ENCODE measurements at regions not wholly inside any gene's neighbourhood (a gene's known extent, or its start where the extent isn't known, plus 50 kb on each side); places are given as distances from the start of the nearest gene placed in this dataset.

- TF ChIP-seq CTCF (IDR thresholded peaks at IDR 0.05; ENCODE audit: extremely low read depth, low read depth, low read length) = no peak
- Histone ChIP-seq H3K79me2 (ENCODE audit: insufficient read depth, low read length) (no peaks in the 10 kb centered on the region), H2AFZ (ENCODE audit: low read length) (no peak overlapping the region), H3K4me3 (ENCODE audit: insufficient read depth, low read length) (no peak overlapping the region), H3K27ac (ENCODE audit: low read depth, low read length) (no peak overlapping the region), H3K36me3 (ENCODE audit: insufficient read depth, low read length) (no peaks in the 10 kb centered on the region), H3K4me1 (ENCODE audit: insufficient read depth, low read length) (no peaks in the 10 kb centered on the region), H4K20me1 (ENCODE audit: insufficient read depth, low read length) (no peaks in the 10 kb centered on the region), H3K4me2 (ENCODE audit: insufficient read depth, low read length) (no peak overlapping the region), H3K27me3 (ENCODE audit: insufficient read depth, low read length) (no peaks in the 10 kb centered on the region), H3K9me3 (ENCODE audit: low read depth, low read length) (no peaks in the 10 kb centered on the region)
- no peak for DNase-seq (ENCODE audit: insufficient read length, low spot score, missing footprints)
Measured at GRCh38 chr20:52530571-52530970, 339.0 kb upstream of the ZFP64 start.

GRCh38 chr20:52529826-52530225, 338.2 kb upstream of the ZFP64 start:
- H3K4me3 ChIP-seq (ENCODE audit: insufficient read depth, low read length) = no peak overlapping the region
- no peak for TF ChIP-seq CTCF (IDR thresholded peaks at IDR 0.05; ENCODE audit: extremely low read depth, low read depth, low read length)
- no peak overlapping the region for H3K4me2 ChIP-seq (ENCODE audit: insufficient read depth, low read length)
- H4K20me1 ChIP-seq (ENCODE audit: insufficient read depth, low read length) = no peaks in the 10 kb centered on the region
- H3K27me3 ChIP-seq (ENCODE audit: insufficient read depth, low read length) = no peaks in the 10 kb centered on the region
- H3K27ac ChIP-seq (ENCODE audit: low read depth, low read length) = no peak overlapping the region
- H3K36me3 ChIP-seq (ENCODE audit: insufficient read depth, low read length) = no peaks in the 10 kb centered on the region
- no peak overlapping the region for H2AFZ ChIP-seq (ENCODE audit: low read length)
- H3K79me2 ChIP-seq (ENCODE audit: insufficient read depth, low read length) = no peaks in the 10 kb centered on the region
- H3K9me3 ChIP-seq (ENCODE audit: low read depth, low read length) = no peaks in the 10 kb centered on the region
- H3K4me1 ChIP-seq (ENCODE audit: insufficient read depth, low read length) = no peaks in the 10 kb centered on the region
- no peak for DNase-seq (ENCODE audit: insufficient read length, low spot score, missing footprints)

GRCh38 chr20:52524861-52525260, 333.3 kb upstream of the ZFP64 start:
- Histone ChIP-seq H3K4me2 (ENCODE audit: insufficient read depth, low read length) (no peak overlapping the region), H3K27ac (ENCODE audit: low read depth, low read length) (no peak overlapping the region), H3K27me3 (ENCODE audit: insufficient read depth, low read length) (no peaks in the 10 kb centered on the region), H3K4me1 (ENCODE audit: insufficient read depth, low read length) (no peaks in the 10 kb centered on the region), H3K79me2 (ENCODE audit: insufficient read depth, low read length) (no peaks in the 10 kb centered on the region), H2AFZ (ENCODE audit: low read length) (no peak overlapping the region), H3K4me3 (ENCODE audit: insufficient read depth, low read length) (no peak overlapping the region), H3K36me3 (ENCODE audit: insufficient read depth, low read length) (no peaks in the 10 kb centered on the region), H3K9me3 (ENCODE audit: low read depth, low read length) (no peaks in the 10 kb centered on the region), H4K20me1 (ENCODE audit: insufficient read depth, low read length) (no peaks in the 10 kb centered on the region)
- no peak for DNase-seq (ENCODE audit: insufficient read length, low spot score, missing footprints)
- TF ChIP-seq CTCF (IDR thresholded peaks at IDR 0.05; ENCODE audit: extremely low read depth, low read depth, low read length) = no peak

GRCh38 chr20:52518735-52519134, 327.2 kb upstream of the ZFP64 start:
- no peaks in the 10 kb centered on the region for H3K79me2 ChIP-seq (ENCODE audit: insufficient read depth, low read length)
- no peak overlapping the region for H2AFZ ChIP-seq (ENCODE audit: low read length)
- DNase-seq (ENCODE audit: insufficient read length, low spot score, missing footprints) = no peak
- no peak for TF ChIP-seq CTCF (IDR thresholded peaks at IDR 0.05; ENCODE audit: extremely low read depth, low read depth, low read length)
- no peaks in the 10 kb centered on the region for H3K9me3 ChIP-seq (ENCODE audit: low read depth, low read length)
- H3K27ac ChIP-seq (ENCODE audit: low read depth, low read length) = no peak overlapping the region
- H3K36me3 ChIP-seq (ENCODE audit: insufficient read depth, low read length) = no peaks in the 10 kb centered on the region
- no peaks in the 10 kb centered on the region for H4K20me1 ChIP-seq (ENCODE audit: insufficient read depth, low read length)
- H3K4me3 ChIP-seq (ENCODE audit: insufficient read depth, low read length) = no peak overlapping the region
- H3K27me3 ChIP-seq (ENCODE audit: insufficient read depth, low read length) = no peaks in the 10 kb centered on the region
- H3K4me2 ChIP-seq (ENCODE audit: insufficient read depth, low read length) = no peak overlapping the region
- no peaks in the 10 kb centered on the region for H3K4me1 ChIP-seq (ENCODE audit: insufficient read depth, low read length)

All from osteoblast (primary cell).